Neural cell (in vitro differentiated cells): ENCODE measurements at regions not wholly inside any gene's neighbourhood (a gene's known extent, or its start where the extent isn't known, plus 50 kb on each side); places are given as distances from the start of the nearest gene placed in this dataset.

Experiments used
- EP300 ChIP-seq: fragments of 450-650 bp; conservative IDR thresholded peaks from 2 replicates; pipeline ENCODE4 v1.6.1; 2014; ENCODE audit warnings: antibody characterized with exemption, mild to moderate bottlenecking, moderate library complexity; ENCODE audit not compliant: poor library complexity, severe bottlenecking
- POLR2AphosphoS5 ChIP-seq: IDR thresholded peaks from 2 replicates; pipeline ENCODE4 v1.6.1; 2012
- TF ChIP-seq, protein P1 (sequence below): fragments of 450-650 bp; IDR thresholded peaks from 2 replicates; pipeline ENCODE4 v1.5.1; 2014; ENCODE audit warnings: antibody characterized with exemption, mild to moderate bottlenecking, moderate library complexity; ENCODE audit not compliant: poor library complexity, severe bottlenecking

DNA sequence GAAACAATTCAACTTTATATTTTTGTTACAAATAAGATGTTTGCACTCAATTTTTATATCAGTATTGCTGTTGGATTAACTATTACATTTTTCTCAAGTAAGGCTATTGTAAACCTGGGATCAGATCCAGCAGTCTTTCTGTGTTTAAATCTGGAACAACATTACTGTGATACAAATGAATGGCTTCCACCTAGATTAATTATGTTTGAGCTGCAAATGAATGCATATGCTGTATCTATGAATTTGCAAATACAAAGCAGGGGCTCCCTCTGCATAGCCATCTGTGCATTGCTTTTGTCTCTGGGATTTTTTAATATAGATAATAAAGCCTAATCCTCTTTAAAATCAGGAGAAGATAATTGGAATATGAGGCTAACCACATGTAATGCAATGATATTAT lies 69.8 kb upstream of the NEIL3 start:
- TF ChIP-seq POLR2AphosphoS5 (no peak), EP300 (no peak)
- TF ChIP-seq, protein P1, sequence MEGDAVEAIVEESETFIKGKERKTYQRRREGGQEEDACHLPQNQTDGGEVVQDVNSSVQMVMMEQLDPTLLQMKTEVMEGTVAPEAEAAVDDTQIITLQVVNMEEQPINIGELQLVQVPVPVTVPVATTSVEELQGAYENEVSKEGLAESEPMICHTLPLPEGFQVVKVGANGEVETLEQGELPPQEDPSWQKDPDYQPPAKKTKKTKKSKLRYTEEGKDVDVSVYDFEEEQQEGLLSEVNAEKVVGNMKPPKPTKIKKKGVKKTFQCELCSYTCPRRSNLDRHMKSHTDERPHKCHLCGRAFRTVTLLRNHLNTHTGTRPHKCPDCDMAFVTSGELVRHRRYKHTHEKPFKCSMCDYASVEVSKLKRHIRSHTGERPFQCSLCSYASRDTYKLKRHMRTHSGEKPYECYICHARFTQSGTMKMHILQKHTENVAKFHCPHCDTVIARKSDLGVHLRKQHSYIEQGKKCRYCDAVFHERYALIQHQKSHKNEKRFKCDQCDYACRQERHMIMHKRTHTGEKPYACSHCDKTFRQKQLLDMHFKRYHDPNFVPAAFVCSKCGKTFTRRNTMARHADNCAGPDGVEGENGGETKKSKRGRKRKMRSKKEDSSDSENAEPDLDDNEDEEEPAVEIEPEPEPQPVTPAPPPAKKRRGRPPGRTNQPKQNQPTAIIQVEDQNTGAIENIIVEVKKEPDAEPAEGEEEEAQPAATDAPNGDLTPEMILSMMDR = no peak
